Esophagus muscularis mucosa (tissue), 3 donors: ENCODE measurements at regions not wholly inside any gene's neighbourhood (a gene's known extent, or its start where the extent isn't known, plus 50 kb on each side); places are given as distances from the start of the nearest gene placed in this dataset.

Source experiments
- CTCF ChIP-seq, 3 experiments: fragments of 200-600 bp in 2 of 3; fragments of 450-650 bp in 1 of 3; sonication (generic) in 2 of 3; IDR thresholded peaks; one replicate each; pipeline ENCODE4 v1.5.1; 2017 to 2019; ENCODE audit warnings: antibody characterized with exemption in 3 of 3, mild to moderate bottlenecking in 2 of 3, moderate library complexity in 1 of 3
- POLR2A ChIP-seq: fragments of 450-650 bp; IDR thresholded peaks from one replicate; pipeline ENCODE4 v1.6.1; 2017; ENCODE audit warnings: antibody characterized with exemption, moderate library complexity, mild to moderate bottlenecking, low read depth
- POLR2AphosphoS5 ChIP-seq, 2 donors: sonication (generic); formaldehyde crosslinking; IDR thresholded peaks; one replicate each; pipeline ENCODE4 v1.6.1; 2017; ENCODE audit warnings: antibody characterized with exemption in 2 of 2

- no peak for TF ChIP-seq POLR2AphosphoS5 (IDR thresholded peaks at IDR 0.05)
- TF ChIP-seq CTCF (IDR thresholded peaks at IDR 0.05) = no peak
- TF ChIP-seq POLR2A = no peak
These were observed 461.2 kb upstream of the VSTM2A start for GRCh38 chr7:54080971-54081370.
